ENCODE measurements at regions not wholly inside any gene's neighbourhood (a gene's known extent, or its start where the extent isn't known, plus 50 kb on each side); places are given as distances from the start of the nearest gene placed in this dataset.

GRCh38 chr2:109066917-109067597 lies 61.9 kb upstream of the SH3RF3 start (continued):
- no peak for TF ChIP-seq USF2 (CRISPR knock-in tag; IDR thresholded peaks at IDR 0.05)

GRCh38 chr2:109066501-109066900 lies 62.5 kb upstream of the SH3RF3 start:
- peaks cover 35% of the 10 kb centered on the region for H3K4me1 Mint-ChIP-seq
- no peaks in the 10 kb centered on the region for H3K9me3 Mint-ChIP-seq
- ChIA-PET CTCF (interaction anchor here (1.0 to 1.4 kb wide), 2 partner anchors 8 to 444 kb away, joined by 3 to 4 read pairs; no protein-coding TSS in a partner anchor), POLR2A (no interaction called here)
- DNase-seq (ENCODE audit: low spot score) (no peak), ATAC-seq (no peak)
- H3K4me3 Mint-ChIP-seq = no peak overlapping the region
- H3K36me3 Mint-ChIP-seq = no peaks in the 10 kb centered on the region
- TF ChIP-seq AFF4 (CRISPR knock-in tag; IDR thresholded peaks at IDR 0.05; ENCODE audit: borderline replicate concordance) = no peak
- H3K27me3 Mint-ChIP-seq (ENCODE audit: low read depth) = peaks cover 7% of the 10 kb centered on the region; the same call in 1 of the 2 replicates
- no peak overlapping the region for H3K27ac Mint-ChIP-seq

- no peak for DNase-seq (ENCODE audit: low spot score)
- ATAC-seq = no peak
- Mint-ChIP-seq H3K27me3 (ENCODE audit: low read depth) (peaks cover 7% of the 10 kb centered on the region; the same call in 1 of the 2 replicates), H3K4me3 (no peak overlapping the region), H3K4me1 (peaks cover 34% of the 10 kb centered on the region), H3K9me3 (no peaks in the 10 kb centered on the region), H3K36me3 (no peaks in the 10 kb centered on the region), H3K27ac (no peak overlapping the region)
- POLR2A ChIA-PET = no interaction called here
- CTCF ChIA-PET = interaction anchor here (1.4 kb wide), 1 partner anchor 445 kb away, joined by 3 read pairs; no protein-coding TSS in a partner anchor
- no peak for TF ChIP-seq RORB (CRISPR knock-in tag; IDR thresholded peaks at IDR 0.05)
Measured at GRCh38 chr2:109065391-109065734, 63.6 kb upstream of the SH3RF3 start.

- Mint-ChIP-seq H3K9me3 (no peaks in the 10 kb centered on the region), H3K27ac (no peak overlapping the region), H3K36me3 (no peaks in the 10 kb centered on the region), H3K4me3 (no peak overlapping the region), H3K4me1 (peaks cover 29% of the 10 kb centered on the region), H3K27me3 (ENCODE audit: low read depth) (peaks cover 7% of the 10 kb centered on the region; the same call in 1 of the 2 replicates)
- ATAC-seq (no peak), DNase-seq (ENCODE audit: low spot score) (no peak)
- ChIA-PET POLR2A (no interaction called here), CTCF (interaction anchor here (1.4 kb wide), 1 partner anchor 445 kb away, joined by 3 read pairs; no protein-coding TSS in a partner anchor)
- TF ChIP-seq ZNF423 (CRISPR knock-in tag; IDR thresholded peaks at IDR 0.05) (no peak), OVOL2 (CRISPR knock-in tag; IDR thresholded peaks at IDR 0.05; ENCODE audit: borderline replicate concordance) (no peak), SOX15 (CRISPR knock-in tag; IDR thresholded peaks at IDR 0.05) (no peak), USF1 (CRISPR knock-in tag; IDR thresholded peaks at IDR 0.05) (no peak), IRF1 (CRISPR knock-in tag; IDR thresholded peaks at IDR 0.05) (no peak), TEAD1 (CRISPR knock-in tag; IDR thresholded peaks at IDR 0.05) (no peak), TEAD4 (CRISPR knock-in tag; IDR thresholded peaks at IDR 0.05) (no peak), NFE2L1 (CRISPR knock-in tag; IDR thresholded peaks at IDR 0.05) (no peak), CREB1 (CRISPR knock-in tag; IDR thresholded peaks at IDR 0.05) (no peak)
- TF ChIP-seq, protein P1, sequence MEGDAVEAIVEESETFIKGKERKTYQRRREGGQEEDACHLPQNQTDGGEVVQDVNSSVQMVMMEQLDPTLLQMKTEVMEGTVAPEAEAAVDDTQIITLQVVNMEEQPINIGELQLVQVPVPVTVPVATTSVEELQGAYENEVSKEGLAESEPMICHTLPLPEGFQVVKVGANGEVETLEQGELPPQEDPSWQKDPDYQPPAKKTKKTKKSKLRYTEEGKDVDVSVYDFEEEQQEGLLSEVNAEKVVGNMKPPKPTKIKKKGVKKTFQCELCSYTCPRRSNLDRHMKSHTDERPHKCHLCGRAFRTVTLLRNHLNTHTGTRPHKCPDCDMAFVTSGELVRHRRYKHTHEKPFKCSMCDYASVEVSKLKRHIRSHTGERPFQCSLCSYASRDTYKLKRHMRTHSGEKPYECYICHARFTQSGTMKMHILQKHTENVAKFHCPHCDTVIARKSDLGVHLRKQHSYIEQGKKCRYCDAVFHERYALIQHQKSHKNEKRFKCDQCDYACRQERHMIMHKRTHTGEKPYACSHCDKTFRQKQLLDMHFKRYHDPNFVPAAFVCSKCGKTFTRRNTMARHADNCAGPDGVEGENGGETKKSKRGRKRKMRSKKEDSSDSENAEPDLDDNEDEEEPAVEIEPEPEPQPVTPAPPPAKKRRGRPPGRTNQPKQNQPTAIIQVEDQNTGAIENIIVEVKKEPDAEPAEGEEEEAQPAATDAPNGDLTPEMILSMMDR (IDR thresholded peaks at IDR 0.05) = no peak
Measured at GRCh38 chr2:109064660-109065390, 64.2 kb upstream of the SH3RF3 start.

Data from WTC11 (cell line).